Hepatic stellate cell (primary cell): ENCODE measurements at regions not wholly inside any gene's neighbourhood (a gene's known extent, or its start where the extent isn't known, plus 50 kb on each side); places are given as distances from the start of the nearest gene placed in this dataset.

Source experiments
- DNase-seq: peaks from one replicate; pipeline ENCODE4 v3.0.0; 2011; ENCODE audit warnings: low spot score

- DNase-seq, result no peak
Measured at GRCh38 chr4:179831274-179831673, 2389.0 kb upstream of the AGA start.

GRCh38 chr4:179836179-179837075 is 2394.2 kb upstream of the AGA start:
- no peak for DNase-seq

DNA sequence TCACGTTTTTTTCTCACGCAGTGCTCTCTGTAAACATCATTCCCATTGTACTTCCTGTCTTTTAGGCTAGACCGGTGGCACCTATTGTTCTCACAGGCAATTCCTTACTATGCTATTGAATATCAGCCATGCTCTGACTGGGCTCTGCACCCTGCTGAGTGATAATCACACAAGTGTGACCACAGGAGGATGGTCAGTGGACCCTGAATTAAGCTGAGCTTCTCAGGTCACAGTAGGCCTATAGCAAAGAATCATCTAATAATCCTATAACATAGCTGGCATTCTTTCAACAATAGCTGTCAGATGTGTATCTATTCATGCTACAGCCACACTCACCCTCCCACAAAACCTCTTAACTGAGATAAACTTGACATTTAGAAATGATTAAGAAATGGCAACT is 2399.8 kb upstream of the TENM3 start:
- no peak for DNase-seq

- no peak for DNase-seq
Measured at GRCh38 chr4:179855469-179855868, 2387.7 kb upstream of the TENM3 start.

DNA sequence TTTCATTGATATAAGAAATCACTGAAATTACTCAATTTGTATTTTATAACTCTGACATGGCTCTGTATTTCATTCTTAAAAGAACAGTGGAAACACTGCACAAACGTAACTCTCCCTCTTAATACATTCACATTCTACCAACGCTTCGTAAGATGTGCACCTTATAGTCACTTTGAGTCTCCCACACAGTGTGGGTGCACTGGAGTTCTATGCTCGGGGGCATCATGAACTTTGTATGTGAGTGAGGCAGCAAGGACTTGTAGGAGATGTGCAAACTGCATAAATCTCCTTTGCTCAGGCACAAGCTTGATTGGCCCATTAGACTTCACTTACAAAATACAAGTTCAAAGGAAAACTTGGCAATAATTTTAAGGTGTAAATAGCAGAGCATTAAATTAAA is 2385.0 kb upstream of the TENM3 start:
- DNase-seq, result no peak

GRCh38 chr4:179867300-179867878 is 2375.8 kb upstream of the TENM3 start:
- DNase-seq, result no peak

DNA sequence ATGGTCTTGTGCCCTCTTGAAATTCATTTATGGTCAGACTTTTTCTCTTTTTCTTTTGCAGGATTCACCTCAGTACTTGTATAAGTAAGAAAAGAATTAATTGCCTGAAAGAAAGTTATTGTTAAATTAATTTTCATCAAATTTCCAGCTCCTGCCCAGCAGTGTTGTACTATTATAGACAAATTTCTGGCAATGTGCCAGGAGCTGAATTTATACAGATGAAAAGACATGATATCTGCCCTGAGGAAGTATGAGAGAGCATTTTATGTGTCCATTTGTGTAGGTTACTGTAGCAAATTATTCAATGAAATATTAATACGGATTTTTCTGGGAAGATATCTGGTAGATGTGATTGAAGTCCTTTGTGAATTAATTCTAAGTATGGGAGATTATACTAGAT is 2371.5 kb upstream of the TENM3 start:
- DNase-seq, result no peak

- no peak for DNase-seq
Measured at GRCh38 chr4:179872755-179873154, 2370.4 kb upstream of the TENM3 start.

- DNase-seq, result no peak
Measured at GRCh38 chr4:179880756-179881155, 2362.4 kb upstream of the TENM3 start.

DNA sequence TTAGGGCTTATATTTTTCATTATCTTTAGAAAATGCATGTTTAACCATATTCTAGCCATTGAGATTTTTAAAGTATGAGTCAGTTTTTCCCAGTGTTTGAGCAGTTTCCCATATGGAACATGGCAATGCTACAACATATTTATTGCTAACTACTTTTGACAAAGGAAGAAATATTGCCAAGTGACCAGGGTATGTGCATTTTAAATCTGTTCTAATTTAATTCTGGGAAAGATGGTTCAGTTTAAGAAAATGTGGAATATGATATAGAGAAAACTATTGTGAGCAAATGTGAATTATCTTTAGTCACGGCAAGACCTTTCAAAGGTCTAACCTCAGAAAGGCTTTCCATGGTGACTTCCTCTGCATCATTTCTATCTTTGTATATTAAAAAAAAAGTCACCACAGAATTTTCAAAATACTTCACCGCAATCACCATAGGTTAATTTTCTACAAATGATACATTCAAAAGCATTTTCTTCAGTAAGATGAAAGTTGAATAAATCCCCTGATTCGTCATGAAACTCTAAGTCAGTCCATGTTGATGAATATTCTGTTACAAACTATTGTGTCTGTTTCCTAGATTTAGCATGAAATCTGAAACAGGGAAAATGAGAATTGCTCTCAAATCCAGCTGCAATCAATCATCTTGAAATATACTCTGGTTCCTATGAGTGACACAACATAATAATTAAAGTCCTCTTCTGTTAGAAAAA is 2349.0 kb upstream of the TENM3 start:
- DNase-seq, result no peak

DNA sequence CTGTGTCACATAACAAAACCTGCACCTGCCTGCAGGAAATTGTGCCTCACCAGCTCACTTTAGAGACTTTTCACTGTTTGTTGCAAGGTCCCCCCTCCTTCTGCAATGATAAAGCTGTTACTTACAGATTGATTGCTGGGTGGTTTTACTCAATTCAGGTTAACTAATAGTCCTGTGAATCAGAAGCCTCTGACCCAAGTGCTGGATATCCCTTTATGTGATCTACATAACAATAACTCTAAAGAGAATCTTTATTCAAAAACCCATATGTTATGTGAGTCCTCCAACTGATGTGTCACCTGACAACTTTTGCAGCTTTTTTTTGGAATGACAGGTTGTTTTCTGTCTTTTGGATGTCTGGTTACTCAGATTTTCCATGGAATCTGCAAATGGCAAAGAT is 2323.6 kb upstream of the TENM3 start:
- no peak for DNase-seq

- no peak for DNase-seq
Measured at GRCh38 chr4:179927473-179927872, 2315.7 kb upstream of the TENM3 start.

GRCh38 chr4:179941911-179942310 is 2301.3 kb upstream of the TENM3 start:
- DNase-seq, result no peak

DNA sequence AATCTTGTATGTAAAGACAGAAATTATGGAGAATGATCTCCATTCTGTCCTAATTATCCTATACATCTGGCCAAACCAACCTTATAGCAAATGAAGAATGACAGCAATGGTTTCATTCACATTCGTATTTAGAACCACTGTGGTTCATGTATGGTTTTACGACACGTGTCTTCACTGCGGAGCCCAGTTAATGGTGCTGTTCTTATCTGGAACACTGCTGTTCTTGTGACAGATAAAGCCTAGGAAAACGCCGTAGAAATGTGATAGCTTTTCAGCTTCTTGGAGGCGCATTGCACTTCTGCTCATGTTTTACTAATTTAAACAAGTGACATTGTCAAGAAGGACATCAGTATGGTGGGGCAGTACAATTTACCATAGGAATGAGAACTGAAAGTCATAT is 2266.4 kb upstream of the TENM3 start:
- no peak for DNase-seq

DNA sequence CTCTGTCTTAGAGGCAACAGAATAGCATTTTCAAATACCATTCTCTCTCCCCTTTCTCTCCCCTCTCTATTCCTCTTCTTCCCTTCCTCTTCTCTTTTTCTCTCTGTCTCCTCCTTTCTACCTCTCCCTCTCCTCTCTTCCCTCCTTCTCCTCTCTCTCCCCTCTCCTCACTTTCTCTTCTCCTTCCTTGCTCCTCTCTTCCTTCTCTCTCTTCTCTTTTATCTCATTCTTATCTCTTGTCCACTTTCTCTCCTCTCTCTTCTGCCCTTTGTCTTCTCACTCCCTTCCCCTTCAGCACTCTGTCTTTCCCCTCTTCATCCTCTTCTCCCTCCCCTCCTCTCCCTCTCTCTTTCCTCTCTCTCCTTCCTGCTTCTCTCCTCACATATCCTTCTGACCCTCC is 2265.8 kb upstream of the TENM3 start:
- no peak for DNase-seq

GRCh38 chr4:179981161-179981560 is 2262.0 kb upstream of the TENM3 start:
- no peak for DNase-seq

DNA sequence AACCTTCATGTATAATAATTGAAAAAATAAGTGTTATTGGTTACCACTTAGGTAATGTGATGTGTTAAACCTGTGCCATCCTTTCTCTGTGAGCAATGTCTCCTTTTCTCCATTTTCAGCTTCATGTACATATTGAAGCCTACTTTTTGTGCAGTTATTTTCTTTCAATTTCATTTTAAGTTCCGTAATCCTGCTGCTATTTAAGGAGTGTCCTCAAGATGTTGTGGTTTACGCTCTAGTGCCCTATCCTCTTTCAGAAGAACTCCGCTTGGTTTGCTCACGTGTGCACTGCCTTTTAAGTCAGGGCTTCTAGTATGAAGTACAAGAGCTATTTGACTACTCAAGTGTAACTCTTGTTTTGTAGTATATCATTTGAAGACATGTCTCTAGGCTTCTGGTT is 2253.2 kb upstream of the TENM3 start:
- DNase-seq, result no peak

DNA sequence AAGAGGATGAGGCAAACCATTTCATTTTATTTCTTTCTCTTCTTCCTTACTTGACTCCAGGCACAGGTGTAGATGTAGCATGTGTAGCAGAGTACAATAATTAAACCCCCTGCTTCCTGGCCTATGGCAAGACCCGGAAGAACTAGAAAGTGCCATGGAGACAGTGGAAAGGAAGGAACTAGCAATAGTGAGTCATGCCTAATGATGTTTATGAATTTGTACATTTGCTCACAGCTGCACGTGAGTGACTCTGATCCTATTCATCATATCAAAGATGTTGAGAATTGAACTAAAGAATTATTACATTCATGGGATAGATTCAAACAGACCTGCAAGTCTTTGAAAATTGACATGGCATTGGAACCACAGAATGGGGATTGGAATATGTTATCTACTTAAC is 2233.9 kb upstream of the TENM3 start:
- DNase-seq, result no peak

GRCh38 chr4:180028682-180029081 is 2214.5 kb upstream of the TENM3 start:
- no peak for DNase-seq

GRCh38 chr4:180031330-180031729 is 2211.9 kb upstream of the TENM3 start:
- no peak for DNase-seq

- no peak for DNase-seq
Measured at GRCh38 chr4:180041576-180041975, 2201.6 kb upstream of the TENM3 start.

GRCh38 chr4:180052629-180053028 is 2190.6 kb upstream of the TENM3 start:
- DNase-seq, result no peak

DNA sequence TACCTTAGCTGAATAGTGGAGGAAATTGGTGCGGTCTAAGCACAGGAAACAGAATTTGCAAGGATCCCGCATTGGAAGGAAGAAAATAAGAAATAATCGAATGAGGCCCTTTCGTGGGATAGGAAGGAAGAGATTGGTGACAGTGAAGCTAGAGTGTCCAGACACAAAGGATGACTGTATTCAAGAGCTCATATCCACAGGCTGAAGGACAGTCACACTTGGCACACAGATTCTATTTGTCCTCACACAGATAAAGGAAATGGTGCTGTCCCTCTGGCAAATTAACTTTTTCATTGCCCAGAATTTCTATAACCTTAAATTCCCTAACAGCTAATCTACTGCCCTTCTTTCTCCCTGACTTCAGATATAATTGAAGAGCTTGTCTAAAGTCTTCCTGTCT is 2188.9 kb upstream of the TENM3 start:
- DNase-seq, result no peak
